ENCODE measurements at regions not wholly inside any gene's neighbourhood (a gene's known extent, or its start where the extent isn't known, plus 50 kb on each side); places are given as distances from the start of the nearest gene placed in this dataset.

DNA sequence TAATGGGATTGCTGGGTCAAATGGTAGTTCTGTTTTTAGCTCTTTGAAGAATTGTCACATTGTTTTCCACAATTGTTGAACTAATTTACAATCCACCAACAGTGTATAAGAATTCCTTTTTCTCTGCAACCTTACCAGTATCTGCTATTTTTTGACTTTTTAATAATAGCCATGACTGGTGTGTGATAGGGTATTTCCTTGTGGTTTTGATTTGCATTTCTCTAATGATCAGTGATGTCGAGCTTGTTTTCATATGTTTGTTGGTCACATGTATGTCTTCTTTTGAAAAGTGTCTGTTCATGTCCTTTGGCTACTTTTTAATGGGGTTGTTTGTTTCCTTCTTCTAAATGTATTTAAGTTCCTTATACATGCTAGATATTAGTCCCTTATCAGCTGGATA is 322.3 kb downstream of the CDH2 start:
- H3K4me1 ChIP-seq (ENCODE audit: insufficient read depth, low read length), result no peaks in the 10 kb centered on the region
- H3K79me2 ChIP-seq (ENCODE audit: insufficient read depth, low read length), result no peaks in the 10 kb centered on the region
- no peak overlapping the region for H2BK12ac ChIP-seq (ENCODE audit: insufficient read length, low read depth, low read length)
- DNase-seq, result no peak
- H3K23ac ChIP-seq (ENCODE audit: insufficient read length, low read depth, low read length), result no peak overlapping the region
- H2BK15ac ChIP-seq (ENCODE audit: low read depth, low read length), result no peak overlapping the region
- no peak overlapping the region for H3K4me2 ChIP-seq (ENCODE audit: insufficient read depth, insufficient read length, low read length)
- no peak overlapping the region for H3K9ac ChIP-seq (ENCODE audit: extremely low read depth, insufficient read length, low read length)
- H4K20me1 ChIP-seq (ENCODE audit: control insufficient read depth, insufficient read depth, insufficient read length), result no peaks in the 10 kb centered on the region
- H4K8ac ChIP-seq (replicated peaks; ENCODE audit: insufficient read length, low read depth, low read length), result no peak overlapping the region
- no peak overlapping the region for H2BK120ac ChIP-seq (ENCODE audit: low read depth, low read length, poor library complexity, severe bottlenecking)
- no peak overlapping the region for H3K14ac ChIP-seq (ENCODE audit: insufficient read depth, low read length)
- no peaks in the 10 kb centered on the region for H3K79me1 ChIP-seq (ENCODE audit: insufficient read depth, low read depth, low read length, poor library complexity, severe bottlenecking)
- Mint-ChIP-seq H3K36me3 (ENCODE audit: insufficient read depth in 1 of 3, low read depth in 3 of 3) (peaks cover 0 to 4% (median 0%) of the 10 kb centered on the region in 3 experiments; a peak in 1 of 7 replicates), H3K9me3 (peaks cover 2 to 21% of the 10 kb centered on the region in 2 experiments; a peak in 4 of 5 replicates), H3K4me3 (no peak overlapping the region), H3K4me1 (no peaks in the 10 kb centered on the region), H3K27ac (no peak overlapping the region), H3K27me3 (ENCODE audit: low read depth) (no peaks in the 10 kb centered on the region)
- H2AFZ ChIP-seq (ENCODE audit: low read length), result no peak overlapping the region
- no peak overlapping the region for H3K56ac ChIP-seq (ENCODE audit: insufficient read length, low read depth, low read length)
- TF ChIP-seq, protein P1, sequence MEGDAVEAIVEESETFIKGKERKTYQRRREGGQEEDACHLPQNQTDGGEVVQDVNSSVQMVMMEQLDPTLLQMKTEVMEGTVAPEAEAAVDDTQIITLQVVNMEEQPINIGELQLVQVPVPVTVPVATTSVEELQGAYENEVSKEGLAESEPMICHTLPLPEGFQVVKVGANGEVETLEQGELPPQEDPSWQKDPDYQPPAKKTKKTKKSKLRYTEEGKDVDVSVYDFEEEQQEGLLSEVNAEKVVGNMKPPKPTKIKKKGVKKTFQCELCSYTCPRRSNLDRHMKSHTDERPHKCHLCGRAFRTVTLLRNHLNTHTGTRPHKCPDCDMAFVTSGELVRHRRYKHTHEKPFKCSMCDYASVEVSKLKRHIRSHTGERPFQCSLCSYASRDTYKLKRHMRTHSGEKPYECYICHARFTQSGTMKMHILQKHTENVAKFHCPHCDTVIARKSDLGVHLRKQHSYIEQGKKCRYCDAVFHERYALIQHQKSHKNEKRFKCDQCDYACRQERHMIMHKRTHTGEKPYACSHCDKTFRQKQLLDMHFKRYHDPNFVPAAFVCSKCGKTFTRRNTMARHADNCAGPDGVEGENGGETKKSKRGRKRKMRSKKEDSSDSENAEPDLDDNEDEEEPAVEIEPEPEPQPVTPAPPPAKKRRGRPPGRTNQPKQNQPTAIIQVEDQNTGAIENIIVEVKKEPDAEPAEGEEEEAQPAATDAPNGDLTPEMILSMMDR (conservative IDR thresholded peaks at IDR 0.05), result no peak
- H2AK5ac ChIP-seq (ENCODE audit: insufficient read length, low read length), result no peak overlapping the region
- no peaks in the 10 kb centered on the region for H3K9me3 ChIP-seq (ENCODE audit: control insufficient read depth, low read depth, low read length)
- no peak overlapping the region for H4K5ac ChIP-seq (ENCODE audit: insufficient read length, low read depth, low read length)
- H3T11ph ChIP-seq (ENCODE audit: low read length), result no peak overlapping the region
- no CpG with 5 or more reads among the region's 1 CpG for WGBS (ENCODE audit: extremely low coverage, insufficient read length, low lambda C conversion rate)
- no peak overlapping the region for H3K4ac ChIP-seq (ENCODE audit: low read depth, low read length)
- H3K27me3 ChIP-seq (ENCODE audit: insufficient read depth, low read length), result no peaks in the 10 kb centered on the region
- H3K23me2 ChIP-seq (ENCODE audit: insufficient read length, low read depth, low read length, poor library complexity, severe bottlenecking), result no peaks in the 10 kb centered on the region
- H2BK5ac ChIP-seq (ENCODE audit: insufficient read length, low read length), result no peak overlapping the region
- no peak overlapping the region for H3K27ac ChIP-seq (ENCODE audit: insufficient read length, low read depth, low read length)
- no peak overlapping the region for H2BK20ac ChIP-seq (ENCODE audit: low read depth, low read length, poor library complexity, severe bottlenecking)
- no peak overlapping the region for H3K18ac ChIP-seq (ENCODE audit: insufficient read length, low read depth, low read length)
- H4K91ac ChIP-seq (ENCODE audit: insufficient read length, low read depth, low read length), result no peak overlapping the region
